ENCODE measurements at regions not wholly inside any gene's neighbourhood (a gene's known extent, or its start where the extent isn't known, plus 50 kb on each side); places are given as distances from the start of the nearest gene placed in this dataset.

GRCh38 chr5:155783246-155783645 lies 543.7 kb upstream of the SGCD start:
- TF ChIP-seq CTCF (IDR thresholded peaks at IDR 0.05; ENCODE audit: insufficient read depth, low read length, poor library complexity, severe bottlenecking): no peak
- TF ChIP-seq EZH2phosphoT487 (conservative IDR thresholded peaks at IDR 0.05; ENCODE audit: low read length): no peak
- H3K9me2 ChIP-seq (replicated peaks; ENCODE audit: insufficient read depth, low read length): no peaks in the 10 kb centered on the region
- H3K9me3 ChIP-seq (ENCODE audit: insufficient read depth, low read length): no peaks in the 10 kb centered on the region
- no peaks in the 10 kb centered on the region; the same call in 1 of the 2 replicates for H3K27me3 ChIP-seq (ENCODE audit: low read length)
- no peak overlapping the region for H3K27ac ChIP-seq (ENCODE audit: low read depth, low read length)
- H3K4me3 ChIP-seq (ENCODE audit: insufficient read depth, low read length, poor library complexity, severe bottlenecking): no peak overlapping the region
- H3K79me2 ChIP-seq (ENCODE audit: insufficient read depth, low read length): no peaks in the 10 kb centered on the region
- H3K4me2 ChIP-seq (ENCODE audit: low read depth, low read length, poor library complexity, severe bottlenecking): no peak overlapping the region
- H3F3A ChIP-seq (ENCODE audit: insufficient read depth): no peaks in the 10 kb centered on the region
- H4K20me1 ChIP-seq (ENCODE audit: low read depth, low read length): no peaks in the 10 kb centered on the region
- H3K9ac ChIP-seq (ENCODE audit: low read length): no peak overlapping the region
- no peaks in the 10 kb centered on the region for H3K36me3 ChIP-seq (ENCODE audit: low read length)
- H2AFZ ChIP-seq (ENCODE audit: low read depth, low read length, severe bottlenecking): no peak overlapping the region

- no peaks in the 10 kb centered on the region; the same call in 1 of the 2 replicates for H3K27me3 ChIP-seq (ENCODE audit: low read length)
- TF ChIP-seq CTCF (IDR thresholded peaks at IDR 0.05; ENCODE audit: insufficient read depth, low read length, poor library complexity, severe bottlenecking) (no peak), EZH2phosphoT487 (conservative IDR thresholded peaks at IDR 0.05; ENCODE audit: low read length) (no peak)
- H3K36me3 ChIP-seq (ENCODE audit: low read length): no peaks in the 10 kb centered on the region
- H3K4me3 ChIP-seq (ENCODE audit: insufficient read depth, low read length, poor library complexity, severe bottlenecking): no peak overlapping the region
- H3K9me2 ChIP-seq (replicated peaks; ENCODE audit: insufficient read depth, low read length): no peaks in the 10 kb centered on the region
- H4K20me1 ChIP-seq (ENCODE audit: low read depth, low read length): no peaks in the 10 kb centered on the region
- no peak overlapping the region for H3K9ac ChIP-seq (ENCODE audit: low read length)
- no peaks in the 10 kb centered on the region for H3K9me3 ChIP-seq (ENCODE audit: insufficient read depth, low read length)
- no peak overlapping the region for H3K4me2 ChIP-seq (ENCODE audit: low read depth, low read length, poor library complexity, severe bottlenecking)
- H2AFZ ChIP-seq (ENCODE audit: low read depth, low read length, severe bottlenecking): no peak overlapping the region
- H3K79me2 ChIP-seq (ENCODE audit: insufficient read depth, low read length): no peaks in the 10 kb centered on the region
- no peaks in the 10 kb centered on the region for H3F3A ChIP-seq (ENCODE audit: insufficient read depth)
- H3K27ac ChIP-seq (ENCODE audit: low read depth, low read length): no peak overlapping the region
Measured at GRCh38 chr5:155783791-155784190, 543.2 kb upstream of the SGCD start.

GRCh38 chr5:155786108-155786507 lies 540.9 kb upstream of the SGCD start:
- TF ChIP-seq CTCF (IDR thresholded peaks at IDR 0.05; ENCODE audit: insufficient read depth, low read length, poor library complexity, severe bottlenecking) (no peak), EZH2phosphoT487 (conservative IDR thresholded peaks at IDR 0.05; ENCODE audit: low read length) (no peak)

More at GRCh38 chr5:155786108-155786507, 540.9 kb upstream of the SGCD start:
- Histone ChIP-seq H3K4me3 (ENCODE audit: insufficient read depth, low read length, poor library complexity, severe bottlenecking) (no peak overlapping the region), H2AFZ (ENCODE audit: low read depth, low read length, severe bottlenecking) (no peak overlapping the region), H3K79me2 (ENCODE audit: insufficient read depth, low read length) (no peaks in the 10 kb centered on the region), H3F3A (ENCODE audit: insufficient read depth) (no peaks in the 10 kb centered on the region), H3K9me3 (ENCODE audit: insufficient read depth, low read length) (no peaks in the 10 kb centered on the region), H3K36me3 (ENCODE audit: low read length) (no peaks in the 10 kb centered on the region), H3K27me3 (ENCODE audit: low read length) (no peaks in the 10 kb centered on the region), H3K9ac (ENCODE audit: low read length) (no peak overlapping the region), H3K27ac (ENCODE audit: low read depth, low read length) (no peak overlapping the region), H3K4me2 (ENCODE audit: low read depth, low read length, poor library complexity, severe bottlenecking) (no peak overlapping the region), H4K20me1 (ENCODE audit: low read depth, low read length) (no peaks in the 10 kb centered on the region), H3K9me2 (replicated peaks; ENCODE audit: insufficient read depth, low read length) (no peaks in the 10 kb centered on the region)
